HG03280 (cell line): ENCODE measurements at regions not wholly inside any gene's neighbourhood (a gene's known extent, or its start where the extent isn't known, plus 50 kb on each side); places are given as distances from the start of the nearest gene placed in this dataset.

ENCODE experiments used
- ATAC-seq: cut with Tn5 transposase; IDR thresholded peaks from one replicate; pipeline ENCODE4 v1.9.1; 2021; ENCODE audit warnings: mild to moderate bottlenecking, moderate library complexity; ENCODE audit not compliant: unreplicated experiment

- ATAC-seq: no peak
Observed at GRCh38 chr15:81495780-81496467, 121.9 kb upstream of the TMC3 start.

- ATAC-seq: no peak
Observed at GRCh38 chr15:81492969-81493645, 119.1 kb upstream of the TMC3 start.

GRCh38 chr15:81492331-81492968 is 118.4 kb upstream of the TMC3 start:
- ATAC-seq: no peak

GRCh38 chr15:81491414-81492096 is 117.5 kb upstream of the TMC3 start:
- ATAC-seq: no peak

GRCh38 chr15:81485806-81486205 is 111.8 kb upstream of the TMC3 start:
- ATAC-seq: no peak

- no peak for ATAC-seq
Observed at GRCh38 chr15:81484086-81484955, 110.3 kb upstream of the TMC3 start.

GRCh38 chr15:81483496-81483895 is 109.5 kb upstream of the TMC3 start:
- no peak for ATAC-seq

- ATAC-seq: no peak
Observed at GRCh38 chr15:81481346-81481745, 107.3 kb upstream of the TMC3 start.

- no peak for ATAC-seq
Observed at GRCh38 chr15:81480645-81481053, 106.6 kb upstream of the TMC3 start.

GRCh38 chr15:81478354-81478753 is 104.3 kb upstream of the TMC3 start:
- no peak for ATAC-seq

GRCh38 chr15:81475926-81476325 is 101.9 kb upstream of the TMC3 start:
- ATAC-seq: no peak

- no peak for ATAC-seq
Observed at GRCh38 chr15:81475471-81475870, 101.5 kb upstream of the TMC3 start.

GRCh38 chr15:81473946-81474345 is 99.9 kb upstream of the TMC3 start:
- no peak for ATAC-seq

GRCh38 chr15:81473177-81473576 is 99.2 kb upstream of the TMC3 start:
- no peak for ATAC-seq

GRCh38 chr15:81471151-81471550 is 97.1 kb upstream of the TMC3 start:
- ATAC-seq: no peak

GRCh38 chr15:81469154-81469553 is 95.1 kb upstream of the TMC3 start:
- ATAC-seq: no peak

- ATAC-seq: no peak
Observed at GRCh38 chr15:81466741-81467140, 92.7 kb upstream of the TMC3 start.

- ATAC-seq: no peak
Observed at GRCh38 chr15:81454024-81454423, 80.0 kb upstream of the TMC3 start.

GRCh38 chr15:81450721-81451120 is 76.7 kb upstream of the TMC3 start:
- ATAC-seq: no peak

GRCh38 chr15:81449836-81450474 is 75.9 kb upstream of the TMC3 start:
- no peak for ATAC-seq
